HG02943 (cell line): ENCODE measurements at regions not wholly inside any gene's neighbourhood (a gene's known extent, or its start where the extent isn't known, plus 50 kb on each side); places are given as distances from the start of the nearest gene placed in this dataset.
"Not testable (repeated sequence)": the region's sequence is repeated elsewhere in the genome, so short reads cannot be mapped to it uniquely, and the experiment has no call there.

ENCODE experiments used
- ATAC-seq: cut with Tn5 transposase; IDR thresholded peaks from one replicate; pipeline ENCODE4 v1.9.1; 2021; ENCODE audit warnings: mild to moderate bottlenecking, low read depth, moderate library complexity; ENCODE audit not compliant: unreplicated experiment

DNA sequence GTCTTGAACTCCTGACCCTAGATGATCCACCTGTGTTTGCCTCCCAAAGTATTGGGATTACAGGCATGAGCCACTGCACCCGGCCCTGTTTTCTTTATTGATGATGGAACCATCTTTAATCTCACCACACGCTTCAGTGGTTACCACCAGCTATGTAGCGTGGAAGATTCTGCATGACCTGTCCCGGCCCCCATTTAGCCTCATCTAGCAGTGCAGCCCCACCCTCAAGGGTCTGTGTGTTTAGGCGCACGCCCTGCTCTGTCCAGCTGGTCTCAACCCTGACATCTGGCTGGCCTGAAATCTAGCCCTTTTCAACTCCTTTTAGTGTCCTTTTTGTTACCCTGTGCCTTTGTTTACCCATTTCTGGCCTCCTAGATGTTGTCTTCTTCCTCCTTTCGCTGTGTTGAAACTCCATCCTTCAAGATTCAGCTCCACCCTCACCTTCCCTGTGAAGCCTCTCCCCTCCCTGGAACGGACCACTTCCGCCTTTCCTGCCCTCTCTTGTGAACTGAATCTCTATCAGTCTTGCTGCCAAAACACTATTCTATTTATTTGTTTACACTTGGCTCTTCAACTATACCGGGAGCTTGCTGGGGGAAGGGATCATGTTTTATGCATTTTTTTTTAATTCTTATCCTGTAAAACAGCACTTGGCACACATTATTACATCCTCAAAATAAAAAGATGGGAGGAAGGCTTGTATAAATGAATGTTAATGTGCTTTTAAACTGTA, 101.0 kb upstream of the MTHFD1L start:
- no peak for ATAC-seq

DNA sequence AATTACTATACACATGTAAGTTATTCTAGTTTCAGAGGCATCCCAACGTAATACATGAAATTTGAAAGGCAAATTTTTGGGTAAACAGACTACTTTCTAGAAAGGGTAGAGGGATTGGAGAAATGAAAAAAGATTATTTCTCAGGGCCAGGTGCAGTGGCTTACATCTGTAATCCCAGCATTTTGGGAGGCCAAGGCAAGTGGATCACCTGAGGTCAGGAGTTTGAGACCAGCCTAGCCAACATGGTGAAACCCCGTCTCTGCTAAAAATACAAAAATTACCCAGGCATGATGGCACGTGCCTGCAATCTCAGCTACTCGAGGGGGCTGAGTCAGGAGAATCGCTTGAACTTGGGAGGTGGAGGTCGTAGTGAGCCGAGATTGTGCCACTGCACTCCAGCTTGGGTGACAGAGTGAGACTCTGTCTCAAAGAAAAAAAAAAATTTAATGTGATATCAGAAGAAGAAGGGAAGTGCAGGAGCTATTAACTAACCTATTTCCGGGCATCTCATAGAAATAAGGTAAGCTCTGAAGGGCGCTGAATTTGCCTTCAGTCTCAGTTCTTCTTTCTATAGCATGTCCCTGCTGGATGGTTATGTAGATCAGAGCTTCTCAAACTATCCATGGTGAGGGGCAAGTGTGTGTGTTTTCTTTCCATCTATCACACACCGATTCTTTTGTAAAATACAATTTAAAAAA, 100.3 kb upstream of the MTHFD1L start:
- peak; percentile 75 for ATAC-seq

DNA sequence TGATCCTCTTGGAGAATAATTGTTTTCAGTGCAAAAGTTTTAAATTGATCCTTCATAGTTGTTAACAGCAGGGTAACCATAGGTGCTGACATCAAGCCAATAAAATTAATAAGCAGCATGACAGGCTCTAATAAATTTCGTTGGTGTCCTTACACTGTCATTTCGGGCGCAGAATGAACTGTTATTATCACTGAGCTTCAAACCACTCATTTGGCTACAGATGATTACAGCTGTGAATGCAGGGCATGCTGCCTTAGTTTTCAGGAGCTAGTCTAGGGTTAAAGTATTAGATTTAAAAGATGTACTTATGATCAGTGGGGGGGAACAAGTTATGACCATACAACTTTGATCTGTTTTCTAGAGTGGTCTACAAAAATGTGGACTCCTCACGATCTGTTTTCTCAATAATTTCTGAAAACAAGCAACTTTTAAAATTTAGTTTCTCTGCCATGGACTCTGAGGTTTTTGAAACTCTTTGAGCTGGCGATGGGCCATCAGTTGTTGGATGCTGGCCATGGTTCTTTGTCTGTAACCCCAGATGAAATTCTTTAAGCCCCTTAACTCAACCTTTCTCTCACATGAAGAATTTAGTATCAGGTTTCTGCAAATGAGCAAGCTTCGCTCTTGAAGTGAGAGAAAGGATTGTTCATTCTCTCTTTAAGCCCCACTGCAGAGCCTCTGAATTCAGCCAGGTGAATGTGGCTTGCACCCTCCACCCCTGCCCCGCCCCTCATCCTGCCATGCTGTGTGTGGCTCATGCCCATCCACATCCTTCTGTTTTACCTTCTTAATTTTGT, 99.1 kb upstream of the MTHFD1L start:
- ATAC-seq, result no peak

DNA sequence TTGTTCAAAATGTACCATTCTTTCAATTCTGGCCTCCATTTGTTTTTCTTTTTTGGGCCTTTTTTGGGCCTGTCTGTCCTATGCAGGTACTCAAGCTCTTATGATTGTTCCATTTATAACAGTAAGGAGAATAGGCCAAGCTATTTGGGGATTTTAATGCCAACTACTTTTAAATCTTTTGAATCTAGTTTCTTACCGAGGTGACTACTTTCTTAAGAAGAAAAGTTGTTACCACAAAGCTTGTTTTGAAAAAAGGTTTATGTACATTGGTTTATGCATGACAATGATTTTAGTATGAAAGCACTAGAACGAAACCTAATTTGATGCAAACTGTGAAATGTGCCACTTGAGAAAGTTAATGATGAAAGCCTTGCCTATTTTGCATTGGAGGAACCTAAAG, 98.3 kb upstream of the MTHFD1L start:
- no peak for ATAC-seq

DNA sequence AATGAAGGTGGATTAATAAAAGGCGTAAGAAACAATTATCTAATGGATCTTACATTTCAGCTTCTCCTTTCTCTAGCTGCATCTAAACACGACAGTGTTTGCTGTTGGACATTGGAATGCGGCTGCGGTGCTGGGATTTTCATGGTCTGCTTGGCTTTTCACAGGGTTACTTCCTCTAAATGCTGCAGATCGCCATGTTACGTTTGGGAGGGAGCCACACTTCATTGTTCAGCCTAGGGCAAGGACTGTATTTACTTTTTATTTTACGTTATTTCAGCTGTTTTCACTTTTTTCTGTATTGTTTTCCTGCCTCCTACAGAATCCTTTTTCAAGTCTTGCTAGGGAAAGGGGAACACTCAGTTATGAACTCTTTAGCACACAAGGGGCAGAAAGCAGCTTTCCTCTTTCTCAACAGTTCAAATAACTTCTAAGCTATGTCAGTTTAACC, 97.9 kb upstream of the MTHFD1L start:
- ATAC-seq, result no peak

DNA sequence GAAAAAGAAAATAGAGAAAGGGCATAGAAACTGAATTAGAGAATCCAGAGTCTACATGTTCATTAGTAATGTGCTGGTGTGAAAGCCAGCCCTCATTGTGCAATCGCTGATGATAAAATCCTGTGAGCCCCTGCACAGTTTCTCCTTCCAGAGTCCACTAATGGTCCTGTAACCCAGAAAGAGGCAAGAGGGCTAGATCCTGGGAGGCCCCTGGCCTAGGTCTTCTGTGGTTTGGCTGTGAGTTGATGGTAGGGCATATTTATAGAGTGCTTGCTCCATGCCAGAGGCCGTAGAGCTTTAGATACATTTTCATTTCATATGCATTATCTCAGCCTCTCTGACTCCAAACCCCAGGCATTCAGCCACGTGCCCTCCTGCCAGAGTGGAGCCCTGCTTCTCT, 94.9 kb upstream of the MTHFD1L start:
- ATAC-seq, result no peak

DNA sequence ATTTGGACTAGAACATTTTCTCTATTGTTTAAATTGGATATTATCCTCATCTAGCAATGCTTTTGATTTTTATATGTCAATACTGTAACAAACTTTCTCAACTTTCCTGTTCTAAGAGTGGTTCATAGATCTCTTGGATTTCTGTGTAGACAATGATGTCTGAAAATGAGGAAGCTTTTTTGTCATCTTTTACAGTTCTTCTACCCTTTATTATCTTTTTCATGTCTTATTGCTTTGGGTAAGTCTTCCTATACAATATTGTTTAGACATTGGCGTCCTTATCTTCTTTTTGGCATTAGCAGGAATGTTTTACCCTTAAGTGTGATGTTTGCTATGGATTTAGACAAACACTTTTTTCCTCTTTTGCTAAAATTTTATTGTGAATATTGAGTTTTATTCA, 91.5 kb upstream of the MTHFD1L start:
- ATAC-seq, result no peak

DNA sequence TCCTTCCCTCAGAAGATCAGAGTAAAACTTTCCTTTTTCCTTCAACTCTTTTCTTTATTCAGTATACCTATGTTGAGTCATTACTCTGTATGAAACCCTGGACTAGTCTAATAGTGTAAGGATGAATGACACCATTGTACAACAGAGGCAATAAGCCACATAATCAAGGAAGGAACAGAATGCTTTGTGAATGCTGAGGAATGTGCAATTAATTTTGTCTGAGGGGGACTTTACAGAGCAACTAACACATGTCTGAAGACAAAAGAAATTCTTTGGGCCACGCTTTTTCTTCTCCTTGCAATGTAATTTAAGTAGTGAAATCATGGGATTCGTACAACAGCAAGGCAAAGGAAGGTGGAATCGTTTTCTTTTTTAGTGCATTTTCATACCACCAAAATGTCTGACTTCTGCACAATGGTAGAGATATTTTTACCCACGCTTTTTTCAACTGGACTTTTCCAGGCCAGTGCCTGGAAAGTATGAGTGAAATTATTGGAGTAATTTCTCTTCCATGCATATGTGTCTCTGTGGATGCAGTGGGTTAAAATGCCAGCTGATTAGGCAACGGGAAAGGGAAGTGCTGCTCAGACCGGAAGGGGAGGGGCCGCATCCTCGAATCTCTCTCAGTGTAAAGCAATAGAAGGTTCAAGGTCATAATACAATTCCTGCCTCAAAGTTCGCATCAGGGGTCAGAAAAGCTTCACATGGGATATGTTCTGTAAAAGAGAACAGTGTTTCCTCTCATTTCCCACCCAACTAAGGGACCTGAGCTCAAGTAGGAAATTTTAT, 89.9 kb upstream of the MTHFD1L start:
- no peak for ATAC-seq

DNA sequence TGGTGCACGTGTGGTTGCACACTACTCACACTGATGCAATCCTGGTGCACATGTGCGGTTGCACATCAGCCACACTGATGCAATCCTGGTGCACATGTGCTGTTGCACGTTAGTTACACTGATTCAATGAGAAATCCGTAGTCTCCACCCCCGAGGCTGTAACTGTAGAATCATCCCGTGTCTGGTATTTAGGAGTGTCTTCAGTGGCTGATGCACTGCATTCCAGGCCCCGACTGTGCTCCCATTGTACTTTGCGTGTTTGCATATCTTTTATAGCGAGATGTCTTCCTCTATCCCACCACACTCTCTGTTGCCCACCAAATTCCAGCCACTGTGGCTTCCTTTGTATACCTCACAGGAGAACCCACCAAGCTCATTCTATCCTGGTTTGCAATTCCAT, 87.8 kb upstream of the MTHFD1L start:
- ATAC-seq, result no peak

DNA sequence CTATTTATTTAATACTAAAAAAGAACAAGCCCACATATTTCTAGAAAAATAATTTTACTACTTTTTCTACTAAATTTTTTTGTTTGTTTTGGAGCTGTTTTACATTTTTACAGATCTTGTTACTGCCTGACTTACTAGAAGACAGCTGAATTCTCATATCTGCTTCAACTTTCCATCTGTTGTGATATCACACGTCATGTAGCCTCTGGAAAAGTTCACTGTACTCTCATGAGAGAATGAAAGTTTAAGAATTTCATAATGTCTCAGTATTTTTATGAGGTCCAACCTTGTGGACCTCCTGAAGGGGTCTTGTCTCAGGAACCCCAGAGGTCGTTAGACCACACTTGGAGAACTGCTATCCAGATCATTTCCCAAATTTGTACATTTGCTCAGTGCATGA, 81.7 kb upstream of the MTHFD1L start:
- no peak for ATAC-seq

DNA sequence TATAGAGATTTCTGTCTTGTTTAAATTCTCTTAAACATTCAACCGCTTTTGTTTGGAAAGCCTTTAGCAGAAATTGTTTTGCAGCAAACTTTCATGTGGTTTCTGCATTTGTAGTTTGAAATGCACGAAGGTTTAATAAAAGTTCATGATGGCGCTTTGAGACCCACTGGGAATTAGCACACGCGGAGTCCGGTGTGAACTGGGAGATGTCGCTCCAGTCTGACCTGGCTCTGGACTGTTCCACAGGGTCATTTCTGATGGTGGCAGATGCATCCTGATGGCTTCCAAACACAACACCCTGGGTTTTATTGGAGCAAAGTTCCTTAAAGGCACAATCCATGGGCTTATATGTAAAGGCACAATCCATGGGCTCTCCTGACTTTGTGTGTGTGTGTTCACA, 78.1 kb upstream of the MTHFD1L start:
- ATAC-seq, result no peak

DNA sequence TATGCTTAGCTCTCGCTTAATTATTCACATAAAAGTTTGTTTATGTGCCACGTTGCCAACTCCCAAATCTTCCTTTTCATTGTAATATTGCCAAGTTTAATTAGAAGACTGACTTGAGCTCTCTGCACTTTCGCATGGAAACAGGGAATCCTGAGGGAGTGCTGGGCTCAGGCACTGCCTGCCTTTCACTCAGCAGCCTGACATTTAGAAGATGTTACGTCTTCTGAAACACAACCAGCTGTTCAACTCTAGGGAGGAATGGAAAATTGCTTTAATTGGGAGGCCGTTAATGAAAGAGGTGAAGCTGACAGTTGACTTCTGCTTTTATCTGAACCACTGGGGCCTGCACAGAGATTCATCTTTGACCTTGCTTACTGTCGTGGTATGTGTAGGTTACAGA, 77.4 kb upstream of the MTHFD1L start:
- ATAC-seq, result no peak

DNA sequence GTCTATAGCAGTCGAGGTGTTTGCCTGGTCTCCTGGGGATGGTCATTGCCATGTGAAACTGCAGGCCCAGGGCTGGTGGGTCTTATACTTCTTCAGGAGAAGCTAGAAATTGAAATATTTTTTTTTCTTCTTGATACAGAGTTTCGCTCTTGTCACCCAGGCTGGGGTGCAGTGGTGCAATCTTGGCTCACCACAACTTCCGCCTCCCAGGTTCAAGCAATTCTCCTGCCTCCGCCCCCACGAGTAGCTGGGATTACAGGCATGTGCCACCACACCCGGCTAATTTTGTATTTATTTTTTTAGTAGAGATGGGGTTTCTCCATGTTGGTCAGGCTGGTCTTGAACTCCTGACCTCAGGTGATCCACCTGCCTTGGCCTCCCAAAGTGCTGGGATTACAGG, 75.6 kb upstream of the MTHFD1L start:
- ATAC-seq, result not testable (repeated sequence)

DNA sequence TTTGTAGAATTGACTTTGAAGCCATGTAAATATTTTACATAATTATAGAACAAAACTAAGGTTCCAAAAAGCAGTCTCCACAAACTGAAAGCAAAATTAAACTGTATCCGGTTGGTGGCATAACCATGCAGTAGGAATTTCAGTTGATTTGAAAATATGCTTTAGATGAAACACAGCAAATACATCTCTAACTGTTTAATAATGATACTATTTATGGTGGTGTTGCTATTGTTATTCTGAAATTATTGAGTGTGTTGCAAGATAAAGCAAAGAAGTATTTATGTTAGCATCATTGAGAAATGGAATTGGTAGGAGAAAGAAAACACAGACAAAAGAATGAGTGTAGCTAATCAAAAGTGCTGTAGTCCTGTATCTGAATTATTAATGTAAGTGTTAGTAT, 73.8 kb upstream of the MTHFD1L start:
- no peak for ATAC-seq

DNA sequence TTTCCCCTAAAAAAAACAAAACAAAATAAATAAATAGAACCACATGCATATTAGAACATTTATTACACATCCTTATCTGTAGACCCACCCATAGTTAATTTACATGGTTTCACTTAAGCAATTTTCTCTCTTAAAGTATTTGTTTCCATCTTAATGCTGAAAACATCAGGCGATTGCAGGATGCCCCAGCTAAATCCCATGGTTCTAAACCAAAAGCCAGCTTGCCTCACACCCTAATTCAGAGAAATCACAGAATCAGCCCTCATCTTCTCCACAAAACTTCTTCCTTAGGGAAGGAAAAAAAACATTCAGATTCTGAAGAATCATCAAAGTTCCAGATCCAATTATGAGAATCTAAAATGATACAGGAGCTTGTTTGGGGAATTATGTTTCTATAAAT, 67.6 kb upstream of the MTHFD1L start:
- ATAC-seq, result no peak

DNA sequence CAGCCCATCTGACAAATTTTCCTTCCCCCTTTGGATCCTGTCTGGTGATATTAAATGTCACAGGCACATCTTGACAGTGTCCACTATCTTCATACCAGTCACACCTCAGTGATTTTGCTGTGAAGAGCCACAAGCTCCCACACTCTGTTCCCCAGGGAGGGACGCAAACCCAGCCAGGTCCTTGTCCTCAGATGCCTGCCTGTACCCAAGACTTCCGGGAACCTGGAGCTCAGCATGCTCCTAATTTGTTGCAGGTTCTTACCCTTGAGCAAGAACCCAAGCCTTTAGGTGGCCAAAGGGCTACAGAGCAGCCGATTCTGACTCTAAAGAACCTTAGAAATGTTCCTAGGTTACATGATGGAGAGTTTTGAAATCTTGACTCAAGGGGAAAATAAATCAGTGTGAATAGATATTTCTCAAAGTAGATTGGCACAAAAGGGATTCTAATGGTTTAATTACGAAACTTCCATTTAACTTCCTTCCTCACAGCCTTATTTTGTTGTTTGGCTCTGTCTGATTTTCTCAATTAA, 66.2 kb upstream of the MTHFD1L start:
- no peak for ATAC-seq

DNA sequence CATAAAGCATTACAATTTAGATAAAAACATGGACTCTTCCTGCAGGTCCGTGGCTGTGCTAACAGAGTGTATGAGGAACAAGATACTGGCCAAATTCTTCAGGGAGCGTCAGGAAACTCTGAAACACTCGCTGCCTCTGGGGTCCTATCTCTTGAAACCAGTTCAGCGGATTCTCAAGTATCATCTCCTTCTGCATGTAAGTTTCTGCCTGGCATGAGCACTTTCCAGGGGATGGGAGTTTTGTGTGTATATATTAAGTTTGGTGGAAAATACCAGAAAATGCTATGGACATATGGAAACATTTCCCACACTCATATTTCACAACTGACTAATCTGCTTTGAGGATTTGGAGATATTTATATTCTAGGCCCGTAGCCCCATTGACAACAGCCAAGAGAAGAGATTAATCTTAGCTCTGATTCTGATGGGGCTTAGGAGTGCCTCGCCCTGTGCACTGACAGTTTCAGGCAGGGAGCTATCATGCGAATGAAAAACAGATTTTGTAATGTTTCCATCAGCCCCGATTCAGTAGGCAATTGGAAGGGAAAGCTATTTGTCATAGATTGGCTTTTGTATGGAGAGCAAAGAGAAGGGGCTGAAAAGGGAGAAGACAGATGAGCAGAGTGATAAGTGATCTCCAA, 64.7 kb upstream of the MTHFD1L start:
- no peak for ATAC-seq

DNA sequence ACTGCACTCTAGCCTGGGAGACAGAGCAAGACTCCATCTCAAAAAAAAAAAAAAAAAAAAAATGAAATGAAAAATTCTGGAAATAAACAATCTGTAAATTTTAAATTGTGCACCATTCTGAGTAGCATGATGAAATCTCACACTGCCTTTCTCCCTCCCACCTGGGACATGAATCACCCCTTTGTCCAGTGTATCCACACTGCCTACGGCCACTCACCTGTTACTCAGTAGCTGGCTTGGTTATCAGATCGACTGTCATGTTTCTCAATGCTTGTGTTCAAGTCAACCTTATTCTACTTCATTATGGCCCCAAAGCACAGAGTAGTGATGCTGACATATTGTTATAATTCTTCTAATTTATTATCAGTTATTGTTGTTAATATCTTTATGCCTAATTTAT, 58.7 kb upstream of the MTHFD1L start:
- ATAC-seq, result no peak

DNA sequence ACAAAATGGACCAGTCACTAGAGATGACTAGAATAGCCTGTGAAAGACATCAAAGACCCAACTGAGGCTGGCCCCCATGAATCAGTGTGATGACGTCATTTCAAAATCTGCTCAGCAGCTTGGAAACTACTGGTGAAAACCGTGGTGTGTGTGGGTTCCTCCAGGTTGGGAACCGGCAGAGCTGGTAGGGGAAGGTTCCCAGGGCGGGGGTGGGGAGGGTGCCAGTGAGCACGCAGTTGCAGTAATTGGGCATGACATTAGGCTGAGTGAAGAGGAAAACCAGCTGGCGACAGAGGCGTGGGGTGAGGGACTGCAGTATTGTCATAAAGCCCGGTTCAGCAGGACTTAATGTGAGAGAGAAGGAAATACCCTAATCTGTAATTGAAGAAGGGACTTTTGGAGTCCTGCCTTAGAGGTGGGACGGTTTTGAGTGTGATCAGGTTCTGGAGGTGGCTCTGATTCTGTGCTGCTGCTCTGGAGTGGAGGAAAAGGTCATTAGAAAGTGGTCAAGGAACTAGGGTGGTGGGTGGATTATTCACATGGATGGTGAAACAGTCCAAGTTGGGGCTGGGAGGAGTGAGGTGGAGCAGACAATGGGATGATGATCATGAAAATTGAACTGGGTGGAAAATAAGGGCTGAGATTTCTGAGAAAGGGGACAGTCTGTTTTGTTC, 52.0 kb upstream of the MTHFD1L start:
- ATAC-seq, result no peak

DNA sequence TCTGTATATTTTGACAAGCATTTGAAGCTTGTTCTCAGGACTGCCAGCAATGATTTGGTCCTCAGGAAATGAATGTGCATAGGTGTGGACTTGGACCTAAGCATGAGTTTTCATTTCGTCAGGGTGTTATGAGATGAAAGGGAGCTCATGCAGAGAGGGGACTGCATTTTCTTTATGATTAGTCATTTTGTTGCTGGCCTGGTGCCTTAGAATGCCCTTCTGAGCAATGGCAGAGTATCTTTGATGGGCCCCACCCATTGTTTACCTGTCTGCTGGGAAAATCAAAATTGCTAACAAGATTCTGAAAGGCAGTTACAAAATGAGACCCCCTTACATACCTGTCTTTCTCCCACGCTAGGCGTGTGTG, 51.5 kb upstream of the MTHFD1L start:
- ATAC-seq, result no peak
